OCI-M2 (cell line): ENCODE measurements at regions not wholly inside any gene's neighbourhood (a gene's known extent, or its start where the extent isn't known, plus 50 kb on each side); places are given as distances from the start of the nearest gene placed in this dataset.

ENCODE experiments used
- DNase-seq: peaks from one replicate; lab custom pipeline; 2025; ENCODE audit not compliant: unreplicated experiment; lab: John Stamatoyannopoulos, UW

GRCh38 chr14:54088271-54088670, 131.6 kb upstream of the BMP4 start:
- DNase-seq = no peak

GRCh38 chr14:54090274-54090673, 133.6 kb upstream of the BMP4 start:
- DNase-seq = no peak

- no peak for DNase-seq
Observed at GRCh38 chr14:54094765-54095164, 138.1 kb upstream of the BMP4 start.

- no peak for DNase-seq
Observed at GRCh38 chr14:54098536-54098935, 141.9 kb upstream of the BMP4 start.

GRCh38 chr14:54102051-54102456, 145.4 kb upstream of the BMP4 start:
- no peak for DNase-seq

- DNase-seq = no peak
Observed at GRCh38 chr14:54102530-54102929, 145.9 kb upstream of the BMP4 start.

- no peak for DNase-seq
Observed at GRCh38 chr14:54104601-54105145, 148.0 kb upstream of the BMP4 start.

- DNase-seq = no peak
Observed at GRCh38 chr14:54105406-54105805, 148.8 kb upstream of the BMP4 start.

GRCh38 chr14:54105898-54106297, 149.3 kb upstream of the BMP4 start:
- no peak for DNase-seq

- no peak for DNase-seq
Observed at GRCh38 chr14:54106661-54107377, 150.2 kb upstream of the BMP4 start.

- no peak for DNase-seq
Observed at GRCh38 chr14:54108481-54109471, 152.2 kb upstream of the BMP4 start.

- DNase-seq = no peak
Observed at GRCh38 chr14:54109521-54110120, 153.0 kb upstream of the BMP4 start.

GRCh38 chr14:54114941-54115340, 158.3 kb upstream of the BMP4 start:
- DNase-seq = no peak

- no peak for DNase-seq
Observed at GRCh38 chr14:54116198-54116885, 159.7 kb upstream of the BMP4 start.

GRCh38 chr14:54116972-54117371, 160.3 kb upstream of the BMP4 start:
- no peak for DNase-seq

- no peak for DNase-seq
Observed at GRCh38 chr14:54117396-54117795, 160.8 kb upstream of the BMP4 start.

GRCh38 chr14:54117924-54118323, 161.3 kb upstream of the BMP4 start:
- DNase-seq = no peak

- DNase-seq = no peak
Observed at GRCh38 chr14:54120260-54120659, 163.6 kb upstream of the BMP4 start.

GRCh38 chr14:54121466-54122027, 164.9 kb upstream of the BMP4 start:
- DNase-seq = no peak

GRCh38 chr14:54123841-54124240, 167.2 kb upstream of the BMP4 start:
- no peak for DNase-seq

GRCh38 chr14:54125109-54125508, 168.5 kb upstream of the BMP4 start:
- no peak for DNase-seq
